ENCODE measurements at regions not wholly inside any gene's neighbourhood (a gene's known extent, or its start where the extent isn't known, plus 50 kb on each side); places are given as distances from the start of the nearest gene placed in this dataset.

GRCh38 chr2:18194161-18194560, 315.7 kb downstream of the KCNS3 start:
- CTCF ChIA-PET = no interaction called here

DNA sequence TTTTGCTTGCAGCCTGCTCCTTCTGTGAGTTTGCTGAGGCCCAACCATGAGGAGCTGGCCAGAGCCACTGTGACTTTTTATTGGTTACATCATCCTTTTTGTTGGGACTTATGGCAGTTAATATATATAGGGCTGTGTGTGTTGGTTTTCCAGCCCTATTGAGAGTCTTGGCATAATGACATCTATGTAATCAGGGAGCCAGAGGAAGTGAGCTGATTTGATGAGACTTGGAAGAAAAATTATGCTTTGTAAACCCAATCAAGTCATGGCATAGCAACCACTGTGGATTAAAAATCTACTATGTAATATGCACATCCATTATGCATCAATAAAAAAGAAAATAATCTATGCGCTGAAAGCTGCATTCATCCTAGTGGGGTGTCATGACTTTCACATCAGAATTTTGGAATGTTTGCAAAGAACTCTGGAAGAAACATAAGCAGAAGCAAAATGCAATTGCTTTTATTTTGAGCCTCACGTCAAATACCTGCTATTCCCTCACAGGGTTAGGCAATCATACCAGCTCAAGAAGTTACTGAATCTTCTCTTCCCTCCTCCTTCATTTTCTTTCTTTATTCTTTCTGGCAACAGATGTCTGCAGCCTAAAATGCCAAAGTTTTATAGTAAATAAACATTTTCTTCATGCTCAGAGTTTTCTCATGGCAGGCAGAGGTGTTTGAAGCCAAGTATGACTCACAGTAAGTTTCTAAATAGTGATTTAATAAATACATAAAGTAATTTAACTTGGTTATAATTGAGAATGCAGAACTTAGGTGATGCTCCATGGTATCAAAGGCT, 308.5 kb downstream of the KCNS3 start:
- Histone ChIP-seq H3K4me3 (ENCODE audit: low read depth, low read length) (no peak overlapping the region), H3K4me1 (ENCODE audit: control insufficient read depth, insufficient read depth, low read length) (peaks cover 8% of the 10 kb centered on the region; the same call in 1 of the 2 replicates), H3K27ac (ENCODE audit: extremely low read depth, low read depth, low read length) (no peak overlapping the region), H3K9me3 (ENCODE audit: control insufficient read depth, insufficient read depth, low read depth, low read length) (no peaks in the 10 kb centered on the region), H3K36me3 (ENCODE audit: control insufficient read depth in 2 of 2, insufficient read depth in 1 of 2, low read length in 2 of 2) (no peaks in the 10 kb centered on the region)
- POLR2A ChIA-PET = no interaction called here
- TF ChIP-seq ZNF174 (tag by site-specific recombination; IDR thresholded peaks at IDR 0.05) = no peak
- no peak for TF ChIP-seq ZFHX2 (tag by site-specific recombination; conservative IDR thresholded peaks at IDR 0.05)
- no peak for TF ChIP-seq ZNF394 (tag by site-specific recombination; IDR thresholded peaks at IDR 0.05; ENCODE audit: borderline replicate concordance)
- TF ChIP-seq ZNF830 (tag by site-specific recombination; IDR thresholded peaks at IDR 0.05; ENCODE audit: low read depth) = no peak
- no peak for TF ChIP-seq ZNF133 (tag by site-specific recombination; IDR thresholded peaks at IDR 0.05)
- TF ChIP-seq ZNF521 (tag by site-specific recombination; IDR thresholded peaks at IDR 0.05) = no peak
- no peak for TF ChIP-seq ZNF16 (tag by site-specific recombination; IDR thresholded peaks at IDR 0.05; ENCODE audit: low read depth)
- TF ChIP-seq ZFP69B (tag by site-specific recombination; IDR thresholded peaks at IDR 0.05) = no peak
- no peak for TF ChIP-seq ZNF610 (tag by site-specific recombination; IDR thresholded peaks at IDR 0.05; ENCODE audit: borderline replicate concordance)
- TF ChIP-seq ZNF701 (tag by site-specific recombination; IDR thresholded peaks at IDR 0.05) = no peak
- CTCF ChIA-PET = no interaction called here

More at GRCh38 chr2:18194161-18194560, 315.7 kb downstream of the KCNS3 start:
- Histone ChIP-seq H3K27ac (ENCODE audit: extremely low read depth, low read depth, low read length) (no peak overlapping the region), H3K4me3 (ENCODE audit: low read depth, low read length) (no peak overlapping the region), H3K4me1 (ENCODE audit: control insufficient read depth, insufficient read depth, low read length) (peaks cover 2% of the 10 kb centered on the region; the same call in 1 of the 2 replicates), H3K36me3 (ENCODE audit: control insufficient read depth in 2 of 2, insufficient read depth in 1 of 2, low read length in 2 of 2) (no peaks in the 10 kb centered on the region), H3K9me3 (ENCODE audit: control insufficient read depth, insufficient read depth, low read depth, low read length) (no peaks in the 10 kb centered on the region)
- TF ChIP-seq ZNF274 (IDR thresholded peaks at IDR 0.05; ENCODE audit: low read length) = no peak
- no peak for TF ChIP-seq ZNF274 (tag by site-specific recombination; IDR thresholded peaks at IDR 0.05; ENCODE audit: borderline replicate concordance)
- no peak for TF ChIP-seq GFI1B (tag by site-specific recombination; IDR thresholded peaks at IDR 0.05)
- TF ChIP-seq ZNF830 (tag by site-specific recombination; IDR thresholded peaks at IDR 0.05; ENCODE audit: low read depth) = no peak
- TF ChIP-seq PRDM1 (tag by site-specific recombination; IDR thresholded peaks at IDR 0.05) = no peak
- TF ChIP-seq KLF10 (tag by site-specific recombination; IDR thresholded peaks at IDR 0.05) = no peak
- no peak for TF ChIP-seq ZNF248 (tag by site-specific recombination; IDR thresholded peaks at IDR 0.05)
- POLR2A ChIA-PET = no interaction called here

DNA sequence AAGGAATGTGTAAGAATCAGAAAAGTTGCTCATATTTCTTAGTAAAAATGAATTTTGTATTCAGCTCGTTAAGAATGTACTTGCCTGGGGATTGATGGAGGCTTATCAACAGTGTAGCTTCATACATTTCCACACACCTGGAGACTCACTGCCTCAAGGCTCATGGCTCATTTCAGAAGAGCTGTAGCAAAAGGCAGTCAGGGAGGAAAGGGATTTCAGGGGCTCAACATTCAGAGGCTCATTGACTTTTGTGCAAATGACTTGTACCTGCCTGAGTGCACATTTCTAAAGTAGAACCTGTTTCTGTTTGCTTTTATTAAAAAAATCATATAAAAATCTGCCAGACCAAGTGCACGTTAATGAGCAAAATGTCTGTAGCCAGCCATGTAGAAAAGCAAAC, 304.4 kb downstream of the KCNS3 start:
- Histone ChIP-seq H3K27ac (ENCODE audit: extremely low read depth, low read depth, low read length) (no peak overlapping the region), H3K36me3 (ENCODE audit: control insufficient read depth in 2 of 2, insufficient read depth in 1 of 2, low read length in 2 of 2) (no peaks in the 10 kb centered on the region), H3K9me3 (ENCODE audit: control insufficient read depth, insufficient read depth, low read depth, low read length) (no peaks in the 10 kb centered on the region), H3K4me1 (ENCODE audit: control insufficient read depth, insufficient read depth, low read length) (0 out of 2 replicates have a peak, but pooled peaks cover 3% of the 10 kb centered on the region), H3K4me3 (ENCODE audit: low read depth, low read length) (no peak overlapping the region)
- ChIA-PET CTCF (interaction anchor here (0.5 to 2.2 kb wide), 5 partner anchors 12 to 291 kb away, joined by 3 to 5 read pairs (median 3); no protein-coding TSS in a partner anchor), POLR2A (no interaction called here)
- TF ChIP-seq ZNF404 (tag by site-specific recombination; IDR thresholded peaks at IDR 0.05) (no peak), ZNF501 (tag by site-specific recombination; IDR thresholded peaks at IDR 0.05) (no peak), ZNF548 (tag by site-specific recombination; IDR thresholded peaks at IDR 0.05) (no peak), GLI4 (tag by site-specific recombination; IDR thresholded peaks at IDR 0.05) (no peak), SP2 (tag by site-specific recombination; IDR thresholded peaks at IDR 0.05) (no peak), ZNF202 (tag by site-specific recombination; IDR thresholded peaks at IDR 0.05; ENCODE audit: borderline replicate concordance) (no peak), ZEB2 (tag by site-specific recombination; IDR thresholded peaks at IDR 0.05) (no peak), ZNF214 (tag by site-specific recombination; IDR thresholded peaks at IDR 0.05; ENCODE audit: borderline replicate concordance) (no peak), YY1 (tag by site-specific recombination; IDR thresholded peaks at IDR 0.05) (no peak), KLF9 (tag by site-specific recombination; IDR thresholded peaks at IDR 0.05; ENCODE audit: low read depth) (no peak)
- TF ChIP-seq, protein P1, sequence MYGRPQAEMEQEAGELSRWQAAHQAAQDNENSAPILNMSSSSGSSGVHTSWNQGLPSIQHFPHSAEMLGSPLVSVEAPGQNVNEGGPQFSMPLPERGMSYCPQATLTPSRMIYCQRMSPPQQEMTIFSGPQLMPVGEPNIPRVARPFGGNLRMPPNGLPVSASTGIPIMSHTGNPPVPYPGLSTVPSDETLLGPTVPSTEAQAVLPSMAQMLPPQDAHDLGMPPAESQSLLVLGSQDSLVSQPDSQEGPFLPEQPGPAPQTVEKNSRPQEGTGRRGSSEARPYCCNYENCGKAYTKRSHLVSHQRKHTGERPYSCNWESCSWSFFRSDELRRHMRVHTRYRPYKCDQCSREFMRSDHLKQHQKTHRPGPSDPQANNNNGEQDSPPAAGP (tag by site-specific recombination; IDR thresholded peaks at IDR 0.05) = no peak
- TF ChIP-seq, protein P2, sequence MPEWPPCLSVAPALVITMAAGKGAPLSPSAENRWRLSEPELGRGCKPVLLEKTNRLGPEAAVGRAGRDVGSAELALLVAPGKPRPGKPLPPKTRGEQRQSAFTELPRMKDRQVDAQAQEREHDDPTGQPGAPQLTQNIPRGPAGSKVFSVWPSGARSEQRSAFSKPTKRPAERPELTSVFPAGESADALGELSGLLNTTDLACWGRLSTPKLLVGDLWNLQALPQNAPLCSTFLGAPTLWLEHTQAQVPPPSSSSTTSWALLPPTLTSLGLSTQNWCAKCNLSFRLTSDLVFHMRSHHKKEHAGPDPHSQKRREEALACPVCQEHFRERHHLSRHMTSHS (tag by site-specific recombination; IDR thresholded peaks at IDR 0.05) = no peak
- TF ChIP-seq, protein P3, sequence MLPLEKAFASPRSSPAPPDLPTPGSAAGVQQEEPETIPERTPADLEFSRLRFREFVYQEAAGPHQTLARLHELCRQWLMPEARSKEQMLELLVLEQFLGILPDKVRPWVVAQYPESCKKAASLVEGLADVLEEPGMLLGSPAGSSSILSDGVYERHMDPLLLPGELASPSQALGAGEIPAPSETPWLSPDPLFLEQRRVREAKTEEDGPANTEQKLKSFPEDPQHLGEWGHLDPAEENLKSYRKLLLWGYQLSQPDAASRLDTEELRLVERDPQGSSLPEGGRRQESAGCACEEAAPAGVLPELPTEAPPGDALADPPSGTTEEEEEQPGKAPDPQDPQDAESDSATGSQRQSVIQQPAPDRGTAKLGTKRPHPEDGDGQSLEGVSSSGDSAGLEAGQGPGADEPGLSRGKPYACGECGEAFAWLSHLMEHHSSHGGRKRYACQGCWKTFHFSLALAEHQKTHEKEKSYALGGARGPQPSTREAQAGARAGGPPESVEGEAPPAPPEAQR (tag by site-specific recombination; IDR thresholded peaks at IDR 0.05) = no peak

Measured in HEK293 (cell line).